OCI-LY7 (cell line): ENCODE measurements at regions not wholly inside any gene's neighbourhood (a gene's known extent, or its start where the extent isn't known, plus 50 kb on each side); places are given as distances from the start of the nearest gene placed in this dataset.

Experiments
- EZH2phosphoT487 ChIP-seq: fragments of 200-600 bp; sonication (generic); IDR thresholded peaks from 2 replicates; pipeline ENCODE4 v1.6.1; 2018; ENCODE audit warnings: low read depth, borderline replicate concordance, mild to moderate bottlenecking, mixed run types, antibody characterized with exemption, low read length, moderate library complexity, mixed read lengths
- TF ChIP-seq, protein P1 (sequence below): fragments of 200-600 bp; sonication (generic); conservative IDR thresholded peaks from 2 replicates; pipeline ENCODE4 v1.5.1; 2014; ENCODE audit warnings: mild to moderate bottlenecking, antibody characterized with exemption, low read length, moderate library complexity, mixed read lengths

DNA sequence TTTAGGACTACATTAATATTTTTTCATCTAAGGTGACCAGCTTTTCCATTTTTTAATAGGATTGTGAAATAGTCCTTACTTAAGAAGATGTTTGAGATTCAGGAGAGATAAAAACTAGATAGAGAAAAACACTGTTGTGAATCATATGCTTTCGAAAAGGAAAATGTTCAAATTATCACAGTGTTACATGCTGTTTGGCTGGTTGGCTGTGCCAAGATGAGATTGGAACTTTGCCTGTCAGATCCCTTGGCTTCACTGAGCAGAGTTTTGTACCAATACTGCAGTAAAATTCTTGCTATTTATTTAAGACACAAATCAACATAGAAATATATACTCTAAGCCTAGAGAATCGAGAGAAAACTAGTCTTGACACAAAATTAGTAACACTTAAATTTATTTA lies 117.2 kb downstream of the OXSM start:
- TF ChIP-seq, protein P1, sequence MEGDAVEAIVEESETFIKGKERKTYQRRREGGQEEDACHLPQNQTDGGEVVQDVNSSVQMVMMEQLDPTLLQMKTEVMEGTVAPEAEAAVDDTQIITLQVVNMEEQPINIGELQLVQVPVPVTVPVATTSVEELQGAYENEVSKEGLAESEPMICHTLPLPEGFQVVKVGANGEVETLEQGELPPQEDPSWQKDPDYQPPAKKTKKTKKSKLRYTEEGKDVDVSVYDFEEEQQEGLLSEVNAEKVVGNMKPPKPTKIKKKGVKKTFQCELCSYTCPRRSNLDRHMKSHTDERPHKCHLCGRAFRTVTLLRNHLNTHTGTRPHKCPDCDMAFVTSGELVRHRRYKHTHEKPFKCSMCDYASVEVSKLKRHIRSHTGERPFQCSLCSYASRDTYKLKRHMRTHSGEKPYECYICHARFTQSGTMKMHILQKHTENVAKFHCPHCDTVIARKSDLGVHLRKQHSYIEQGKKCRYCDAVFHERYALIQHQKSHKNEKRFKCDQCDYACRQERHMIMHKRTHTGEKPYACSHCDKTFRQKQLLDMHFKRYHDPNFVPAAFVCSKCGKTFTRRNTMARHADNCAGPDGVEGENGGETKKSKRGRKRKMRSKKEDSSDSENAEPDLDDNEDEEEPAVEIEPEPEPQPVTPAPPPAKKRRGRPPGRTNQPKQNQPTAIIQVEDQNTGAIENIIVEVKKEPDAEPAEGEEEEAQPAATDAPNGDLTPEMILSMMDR = no peak
- no peak for TF ChIP-seq EZH2phosphoT487
